ENCODE measurements at regions not wholly inside any gene's neighbourhood (a gene's known extent, or its start where the extent isn't known, plus 50 kb on each side); places are given as distances from the start of the nearest gene placed in this dataset.
A peak's percentile ranks its signal among the peaks of the same experiment; 100 is the strongest.

GRCh38 chr13:53642306-53642705 is 613.7 kb downstream of the OLFM4 start:
- DNase-seq (ENCODE audit: low spot score) (no peak), FAIRE-seq (no peak)

- no peak for FAIRE-seq
- no peak for DNase-seq (ENCODE audit: low spot score)
These were observed 620.1 kb downstream of the OLFM4 start for GRCh38 chr13:53648673-53649072.

- DNase-seq (ENCODE audit: low spot score) (no peak), FAIRE-seq (no peak)
These were observed 643.4 kb downstream of the OLFM4 start for GRCh38 chr13:53672005-53672404.

- FAIRE-seq (no peak), DNase-seq (ENCODE audit: low spot score) (no peak)
These were observed 654.5 kb downstream of the OLFM4 start for GRCh38 chr13:53683146-53683545.

GRCh38 chr13:53683608-53684007 is 655.0 kb downstream of the OLFM4 start:
- FAIRE-seq (no peak), DNase-seq (ENCODE audit: low spot score) (no peak)

- no peak for DNase-seq (ENCODE audit: low spot score)
- no peak for FAIRE-seq
These were observed 662.8 kb downstream of the OLFM4 start for GRCh38 chr13:53691417-53691816.

- FAIRE-seq (no peak), DNase-seq (ENCODE audit: low spot score) (no peak)
These were observed 666.4 kb downstream of the OLFM4 start for GRCh38 chr13:53694814-53695532.

- DNase-seq (ENCODE audit: low spot score) (no peak), FAIRE-seq (no peak)
These were observed 674.9 kb downstream of the OLFM4 start for GRCh38 chr13:53703371-53704080.

GRCh38 chr13:53719281-53719680 is 690.7 kb downstream of the OLFM4 start:
- DNase-seq (ENCODE audit: low spot score) (no peak), FAIRE-seq (no peak)

- no peak for DNase-seq (ENCODE audit: low spot score)
- no peak for FAIRE-seq
These were observed 704.1 kb downstream of the OLFM4 start for GRCh38 chr13:53732664-53733063.

- no peak for FAIRE-seq
- DNase-seq (ENCODE audit: low spot score) = no peak
These were observed 715.3 kb downstream of the OLFM4 start for GRCh38 chr13:53743906-53744305.

GRCh38 chr13:53747825-53748224 is 719.2 kb downstream of the OLFM4 start:
- DNase-seq (ENCODE audit: low spot score) = no peak
- FAIRE-seq = no peak

GRCh38 chr13:53749306-53749705 is 720.7 kb downstream of the OLFM4 start:
- DNase-seq (ENCODE audit: low spot score) (no peak), FAIRE-seq (no peak)

GRCh38 chr13:53759016-53759415 is 730.4 kb downstream of the OLFM4 start:
- no peak for FAIRE-seq

GRCh38 chr13:53775807-53776206 is 747.2 kb downstream of the OLFM4 start:
- FAIRE-seq = no peak

More at GRCh38 chr13:53759016-53759415, 730.4 kb downstream of the OLFM4 start:
- no peak for DNase-seq (ENCODE audit: low spot score)

GRCh38 chr13:53778937-53779336 is 750.3 kb downstream of the OLFM4 start:
- no peak for FAIRE-seq
- no peak for DNase-seq (ENCODE audit: low spot score)

More at GRCh38 chr13:53775807-53776206, 747.2 kb downstream of the OLFM4 start:
- no peak for DNase-seq (ENCODE audit: low spot score)

- DNase-seq (ENCODE audit: low spot score) (peak; percentile 9), FAIRE-seq (no peak)
These were observed 753.3 kb downstream of the OLFM4 start for GRCh38 chr13:53781941-53782340.

- FAIRE-seq = no peak
- DNase-seq (ENCODE audit: low spot score) = peak; percentile 32
These were observed 753.9 kb downstream of the OLFM4 start for GRCh38 chr13:53782488-53782961.

- no peak for FAIRE-seq
- DNase-seq (ENCODE audit: low spot score) = no peak
These were observed 754.9 kb downstream of the OLFM4 start for GRCh38 chr13:53783471-53783870.

- no peak for DNase-seq (ENCODE audit: low spot score)
- FAIRE-seq = no peak
These were observed 759.7 kb downstream of the OLFM4 start for GRCh38 chr13:53788286-53788685.

GRCh38 chr13:53800011-53800410 is 771.4 kb downstream of the OLFM4 start:
- DNase-seq (ENCODE audit: low spot score) = no peak
- FAIRE-seq = no peak

- FAIRE-seq (no peak), DNase-seq (ENCODE audit: low spot score) (no peak)
These were observed 778.7 kb downstream of the OLFM4 start for GRCh38 chr13:53807251-53807834.
